ENCODE measurements at regions not wholly inside any gene's neighbourhood (a gene's known extent, or its start where the extent isn't known, plus 50 kb on each side); places are given as distances from the start of the nearest gene placed in this dataset.

GRCh38 chr11:19441752-19442553 is 201.2 kb upstream of the E2F8 start:
- H3K4me1 ChIP-seq = peaks cover 0 to 11% (median 2%) of the 10 kb centered on the region in 4 donors
- no peaks in the 10 kb centered on the region for H3K36me3 ChIP-seq
- no peaks in the 10 kb centered on the region for H3K9me3 ChIP-seq
- H3K27ac ChIP-seq = no peak overlapping the region
- H3K27me3 ChIP-seq = no peaks in the 10 kb centered on the region
- H3K4me3 ChIP-seq = no peak overlapping the region
- TF ChIP-seq CTCF (IDR thresholded peaks at IDR 0.05) = no peak
- peak in 1 of 2 donors; percentile 70 for DNase-seq
- intact Hi-C loops (cut with DNase I; ENCODE audit: low total_unique reads) = no loop called here

- no peaks in the 10 kb centered on the region for H3K36me3 ChIP-seq
Observed at GRCh38 chr11:19441288-19441687, 200.5 kb upstream of the E2F8 start.

GRCh38 chr11:19437760-19438159 is 197.0 kb upstream of the E2F8 start:
- no peak overlapping the region for H3K27ac ChIP-seq
- no peak for DNase-seq
- H3K27me3 ChIP-seq = no peaks in the 10 kb centered on the region
- peaks cover 0 to 11% (median 2%) of the 10 kb centered on the region in 4 donors for H3K4me1 ChIP-seq
- TF ChIP-seq CTCF (IDR thresholded peaks at IDR 0.05) = no peak
- intact Hi-C loops (cut with DNase I; ENCODE audit: low total_unique reads) = no loop called here
- no peak overlapping the region for H3K4me3 ChIP-seq
- no peaks in the 10 kb centered on the region for H3K9me3 ChIP-seq
- no peaks in the 10 kb centered on the region for H3K36me3 ChIP-seq

More at GRCh38 chr11:19441288-19441687, 200.5 kb upstream of the E2F8 start:
- H3K27ac ChIP-seq = no peak overlapping the region
- no peak for TF ChIP-seq CTCF (IDR thresholded peaks at IDR 0.05)
- no peaks in the 10 kb centered on the region for H3K9me3 ChIP-seq
- H3K27me3 ChIP-seq = no peaks in the 10 kb centered on the region
- peaks cover 0 to 11% (median 2%) of the 10 kb centered on the region in 4 donors for H3K4me1 ChIP-seq
- no peak for DNase-seq
- H3K4me3 ChIP-seq = no peak overlapping the region
- intact Hi-C loops (cut with DNase I; ENCODE audit: low total_unique reads) = no loop called here

- Histone ChIP-seq H3K9me3 (no peaks in the 10 kb centered on the region), H3K36me3 (no peaks in the 10 kb centered on the region), H3K4me1 (peaks cover 0 to 11% (median 2%) of the 10 kb centered on the region in 4 donors), H3K27me3 (no peaks in the 10 kb centered on the region), H3K4me3 (no peak overlapping the region), H3K27ac (no peak overlapping the region)
- intact Hi-C loops (cut with DNase I; ENCODE audit: low total_unique reads) = no loop called here
- DNase-seq = no peak
- no peak for TF ChIP-seq CTCF (IDR thresholded peaks at IDR 0.05)
Observed at GRCh38 chr11:19436932-19437331, 196.2 kb upstream of the E2F8 start.

- no peak for TF ChIP-seq CTCF (IDR thresholded peaks at IDR 0.05)
- DNase-seq = no peak
- H3K4me1 ChIP-seq = peaks cover 0 to 11% (median 2%) of the 10 kb centered on the region in 4 donors
- no peaks in the 10 kb centered on the region for H3K9me3 ChIP-seq
- no peaks in the 10 kb centered on the region for H3K36me3 ChIP-seq
- H3K27me3 ChIP-seq = peaks cover 0 to 13% of the 10 kb centered on the region in 2 donors
- no peak overlapping the region for H3K27ac ChIP-seq
- intact Hi-C loops (cut with DNase I; ENCODE audit: low total_unique reads) = no loop called here
- H3K4me3 ChIP-seq = no peak overlapping the region
Observed at GRCh38 chr11:19435306-19435989, 194.7 kb upstream of the E2F8 start.

Data from tibial artery (tissue), 4 donors.